HEK293T (cell line): ENCODE measurements at regions not wholly inside any gene's neighbourhood (a gene's known extent, or its start where the extent isn't known, plus 50 kb on each side); places are given as distances from the start of the nearest gene placed in this dataset.

ENCODE experiments used
- ARNT ChIP-seq: fragments of 450-650 bp; IDR thresholded peaks from 2 replicates; pipeline ENCODE4 v1.6.1; 2017; ENCODE audit warnings: mild to moderate bottlenecking
- BHLHE40 ChIP-seq: fragments of 450-650 bp; IDR thresholded peaks from 2 replicates; pipeline ENCODE4 v1.6.1; 2016; ENCODE audit warnings: mild to moderate bottlenecking, moderate library complexity, borderline replicate concordance
- ELF4 ChIP-seq: fragments of 450-650 bp; IDR thresholded peaks from 2 replicates; pipeline ENCODE4 v1.6.1; 2017; ENCODE audit warnings: antibody characterized with exemption
- FOXA1 ChIP-seq: fragments of 450-650 bp; IDR thresholded peaks from 2 replicates; pipeline ENCODE4 v1.6.1; 2016; ENCODE audit warnings: mild to moderate bottlenecking
- FOXK2 ChIP-seq: fragments of 450-650 bp; IDR thresholded peaks from 2 replicates; pipeline ENCODE4 v1.6.1; 2016; ENCODE audit warnings: mild to moderate bottlenecking
- FOXM1 ChIP-seq: fragments of 450-650 bp; IDR thresholded peaks from 2 replicates; pipeline ENCODE4 v1.6.1; 2017; ENCODE audit warnings: mild to moderate bottlenecking, borderline replicate concordance
- HDGF ChIP-seq: fragments of 450-650 bp; IDR thresholded peaks from 2 replicates; pipeline ENCODE4 v1.6.1; 2017; ENCODE audit warnings: antibody characterized with exemption, borderline replicate concordance
- LEF1 ChIP-seq: fragments of 450-650 bp; IDR thresholded peaks from 2 replicates; pipeline ENCODE4 v1.6.1; 2017; ENCODE audit warnings: mild to moderate bottlenecking, borderline replicate concordance
- NFRKB ChIP-seq: fragments of 450-650 bp; IDR thresholded peaks from 2 replicates; pipeline ENCODE4 v1.6.1; 2016; ENCODE audit warnings: mild to moderate bottlenecking, moderate library complexity
- SP1 ChIP-seq: fragments of 450-650 bp; IDR thresholded peaks from 2 replicates; pipeline ENCODE4 v1.6.1; 2017
- SUZ12 ChIP-seq: fragments of 450-650 bp; IDR thresholded peaks from 2 replicates; pipeline ENCODE4 v1.6.1; 2016; ENCODE audit warnings: mild to moderate bottlenecking
- TARDBP ChIP-seq: fragments of 450-650 bp; IDR thresholded peaks from 2 replicates; pipeline ENCODE4 v1.6.1; 2016
- ZNF384 ChIP-seq: fragments of 450-650 bp; IDR thresholded peaks from 2 replicates; pipeline ENCODE4 v1.6.1; 2016
- TF ChIP-seq, protein P1 (sequence below): fragments of 450-650 bp; IDR thresholded peaks from 2 replicates; pipeline ENCODE4 v1.6.1; 2016

DNA sequence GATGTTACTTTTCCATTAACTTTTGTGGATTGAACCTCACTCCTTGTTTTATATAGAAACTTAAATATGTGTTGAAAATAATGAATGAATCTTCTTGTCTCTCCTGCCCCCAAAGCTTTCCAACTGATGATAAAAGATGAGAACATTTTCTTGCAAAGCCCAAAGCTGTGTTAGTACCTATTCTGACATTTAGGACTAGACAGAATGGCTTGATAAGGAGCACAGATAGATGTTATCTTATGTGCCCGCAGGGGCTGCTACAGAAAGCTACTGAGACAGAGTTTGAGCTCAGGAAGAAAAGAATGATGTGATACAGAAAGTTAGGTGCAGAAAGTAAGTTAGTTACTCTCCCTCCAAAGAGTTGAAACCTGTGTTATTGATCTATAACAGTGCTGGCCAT, 109.4 kb upstream of the ATP11B start:
- no peak for TF ChIP-seq ELF4
- TF ChIP-seq NFRKB = no peak
- no peak for TF ChIP-seq ARNT
- TF ChIP-seq ZNF384 = no peak
- no peak for TF ChIP-seq FOXM1
- TF ChIP-seq TARDBP = no peak
- no peak for TF ChIP-seq HDGF
- TF ChIP-seq SP1 = no peak
- no peak for TF ChIP-seq BHLHE40
- no peak for TF ChIP-seq SUZ12
- no peak for TF ChIP-seq LEF1
- TF ChIP-seq FOXA1 = no peak
- TF ChIP-seq FOXK2 = no peak
- TF ChIP-seq, protein P1, sequence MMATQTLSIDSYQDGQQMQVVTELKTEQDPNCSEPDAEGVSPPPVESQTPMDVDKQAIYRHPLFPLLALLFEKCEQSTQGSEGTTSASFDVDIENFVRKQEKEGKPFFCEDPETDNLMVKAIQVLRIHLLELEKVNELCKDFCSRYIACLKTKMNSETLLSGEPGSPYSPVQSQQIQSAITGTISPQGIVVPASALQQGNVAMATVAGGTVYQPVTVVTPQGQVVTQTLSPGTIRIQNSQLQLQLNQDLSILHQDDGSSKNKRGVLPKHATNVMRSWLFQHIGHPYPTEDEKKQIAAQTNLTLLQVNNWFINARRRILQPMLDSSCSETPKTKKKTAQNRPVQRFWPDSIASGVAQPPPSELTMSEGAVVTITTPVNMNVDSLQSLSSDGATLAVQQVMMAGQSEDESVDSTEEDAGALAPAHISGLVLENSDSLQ = no peak
